Neuron (in vitro differentiated cells): ENCODE measurements at regions not wholly inside any gene's neighbourhood (a gene's known extent, or its start where the extent isn't known, plus 50 kb on each side); places are given as distances from the start of the nearest gene placed in this dataset.
"Not testable (repeated sequence)": the region's sequence is repeated elsewhere in the genome, so short reads cannot be mapped to it uniquely, and the experiment has no call there.

Experiments used
- H2AFZ ChIP-seq: one replicate; pipeline ENCODE4 v1.6.1; 2013; ENCODE audit warnings: low read depth, mild to moderate bottlenecking, inconsistent platforms, low read length, moderate library complexity
- H3K27me3 ChIP-seq: one replicate; pipeline ENCODE4 v1.6.1; 2013; ENCODE audit warnings: low read length; ENCODE audit not compliant: insufficient read depth
- H3K36me3 ChIP-seq: one replicate; pipeline ENCODE4 v1.6.1; 2013; ENCODE audit warnings: low read length; ENCODE audit not compliant: insufficient read depth
- H3K4me1 ChIP-seq: one replicate; pipeline ENCODE4 v1.6.1; 2013; ENCODE audit warnings: low read length; ENCODE audit not compliant: insufficient read depth
- H3K4me3 ChIP-seq: 2 replicates; pipeline ENCODE4 v1.5.1; 2013; ENCODE audit warnings: mild to moderate bottlenecking, low read length, moderate library complexity
- H3K9me3 ChIP-seq: one replicate; pipeline ENCODE4 v1.6.1; 2013; ENCODE audit warnings: low read length

DNA sequence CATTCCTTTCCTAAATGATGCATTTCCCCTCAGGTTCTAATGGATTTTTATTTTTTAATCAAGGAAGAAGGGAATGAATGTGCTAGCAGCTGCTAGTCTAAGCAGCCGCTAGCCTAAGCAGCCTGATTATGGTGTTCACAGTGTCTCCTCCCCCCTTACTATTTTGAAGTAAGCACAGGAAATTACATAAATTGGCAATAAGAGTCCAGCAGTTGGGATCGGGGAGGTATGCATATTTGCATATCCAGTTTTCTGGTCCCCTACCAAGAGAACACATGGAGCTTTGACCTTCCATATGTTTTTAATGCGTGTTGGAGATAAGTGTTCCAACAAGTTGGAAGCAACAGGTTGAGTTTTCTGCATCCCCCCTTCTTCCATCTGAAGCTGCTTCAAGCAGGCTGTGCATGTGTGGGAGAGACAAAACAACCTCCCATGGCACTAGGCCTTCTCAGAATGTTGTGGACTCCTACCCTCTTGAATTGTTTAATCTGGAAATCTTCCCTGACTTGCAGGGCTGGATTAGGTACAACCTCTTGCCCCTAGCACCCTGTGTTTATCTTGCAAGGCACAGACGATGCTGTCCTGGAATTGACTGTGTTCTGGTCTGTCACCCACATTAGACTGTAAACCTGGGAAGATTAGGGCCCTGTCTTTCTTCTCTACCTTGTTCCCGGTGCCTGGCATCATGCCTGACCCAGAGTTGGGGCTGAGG lies 124.8 kb upstream of the LRIG1 start:
- H3K36me3 ChIP-seq: no peaks in the 10 kb centered on the region
- no peaks in the 10 kb centered on the region for H3K9me3 ChIP-seq
- no peak overlapping the region for H2AFZ ChIP-seq
- no peak overlapping the region for H3K4me3 ChIP-seq
- H3K27me3 ChIP-seq: no peaks in the 10 kb centered on the region
- H3K4me1 ChIP-seq: peaks cover 29% of the 10 kb centered on the region

DNA sequence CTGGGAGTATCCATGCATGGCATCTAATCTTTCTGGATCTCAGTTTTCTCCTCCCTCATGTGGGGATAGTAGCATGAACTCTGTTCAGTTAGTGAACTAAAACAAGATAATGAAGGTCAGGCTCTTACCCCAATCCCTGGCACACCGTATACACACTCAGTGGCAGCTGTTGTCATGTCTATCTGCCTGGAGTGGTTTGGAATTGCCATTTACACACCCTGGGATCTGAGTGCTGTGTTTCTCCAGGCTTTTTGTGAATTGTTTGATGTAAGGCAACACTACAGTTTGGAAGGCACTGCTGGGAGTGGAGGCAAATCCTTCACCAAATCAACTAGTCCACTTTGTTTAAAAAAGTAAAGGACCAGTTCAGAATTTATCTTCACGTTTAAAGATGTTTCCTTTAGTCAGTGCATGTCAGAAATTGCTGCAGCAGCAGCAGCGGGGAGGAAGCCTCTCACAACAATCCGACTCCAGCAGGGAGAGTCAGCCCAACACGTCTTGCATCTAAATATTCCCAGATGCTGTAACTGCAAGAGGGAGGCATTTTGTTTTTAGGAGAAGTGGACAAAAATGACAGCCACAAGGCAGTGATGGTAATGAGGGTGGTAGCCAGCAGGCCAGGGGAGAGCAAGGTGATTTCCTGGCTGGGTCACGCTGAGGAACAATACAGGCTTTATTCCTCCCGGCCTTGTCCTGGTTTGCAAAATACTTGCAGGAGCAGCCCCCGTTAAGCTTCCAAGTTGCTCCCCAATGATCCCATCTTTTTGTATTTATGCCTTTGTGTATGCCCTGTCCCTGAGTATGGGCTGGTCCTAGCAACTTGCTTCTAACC lies 128.5 kb upstream of the LRIG1 start:
- H3K4me3 ChIP-seq: peak overlapping the region; percentile 42
- H3K27me3 ChIP-seq: no peaks in the 10 kb centered on the region
- H2AFZ ChIP-seq: peak overlapping the region; percentile 91
- no peaks in the 10 kb centered on the region for H3K9me3 ChIP-seq
- peaks cover 17% of the 10 kb centered on the region for H3K4me1 ChIP-seq
- no peaks in the 10 kb centered on the region for H3K36me3 ChIP-seq

DNA sequence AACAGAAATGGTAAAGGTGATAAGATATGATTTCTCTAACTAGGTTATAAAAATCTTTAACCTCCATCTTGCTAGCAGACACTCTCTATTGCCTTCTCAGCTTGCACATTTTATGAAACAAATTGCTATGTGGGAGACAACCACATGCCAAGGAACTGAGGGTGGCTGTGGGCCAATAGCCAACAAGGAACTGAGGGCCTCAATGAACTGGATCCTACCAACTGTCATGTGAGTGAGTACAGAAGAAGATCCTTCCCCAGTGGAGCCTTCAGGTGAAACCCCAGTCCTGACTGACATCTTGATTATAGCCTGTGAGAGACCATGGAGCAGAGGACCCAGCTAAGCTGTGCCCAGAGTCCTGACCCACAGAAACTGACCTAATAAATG lies 129.2 kb upstream of the LRIG1 start:
- Histone ChIP-seq H3K36me3 (no peaks in the 10 kb centered on the region), H3K4me3 (peak overlapping the region; percentile 42), H3K27me3 (no peaks in the 10 kb centered on the region), H3K4me1 (peaks cover 17% of the 10 kb centered on the region), H2AFZ (peak overlapping the region; percentile 91), H3K9me3 (no peaks in the 10 kb centered on the region)

DNA sequence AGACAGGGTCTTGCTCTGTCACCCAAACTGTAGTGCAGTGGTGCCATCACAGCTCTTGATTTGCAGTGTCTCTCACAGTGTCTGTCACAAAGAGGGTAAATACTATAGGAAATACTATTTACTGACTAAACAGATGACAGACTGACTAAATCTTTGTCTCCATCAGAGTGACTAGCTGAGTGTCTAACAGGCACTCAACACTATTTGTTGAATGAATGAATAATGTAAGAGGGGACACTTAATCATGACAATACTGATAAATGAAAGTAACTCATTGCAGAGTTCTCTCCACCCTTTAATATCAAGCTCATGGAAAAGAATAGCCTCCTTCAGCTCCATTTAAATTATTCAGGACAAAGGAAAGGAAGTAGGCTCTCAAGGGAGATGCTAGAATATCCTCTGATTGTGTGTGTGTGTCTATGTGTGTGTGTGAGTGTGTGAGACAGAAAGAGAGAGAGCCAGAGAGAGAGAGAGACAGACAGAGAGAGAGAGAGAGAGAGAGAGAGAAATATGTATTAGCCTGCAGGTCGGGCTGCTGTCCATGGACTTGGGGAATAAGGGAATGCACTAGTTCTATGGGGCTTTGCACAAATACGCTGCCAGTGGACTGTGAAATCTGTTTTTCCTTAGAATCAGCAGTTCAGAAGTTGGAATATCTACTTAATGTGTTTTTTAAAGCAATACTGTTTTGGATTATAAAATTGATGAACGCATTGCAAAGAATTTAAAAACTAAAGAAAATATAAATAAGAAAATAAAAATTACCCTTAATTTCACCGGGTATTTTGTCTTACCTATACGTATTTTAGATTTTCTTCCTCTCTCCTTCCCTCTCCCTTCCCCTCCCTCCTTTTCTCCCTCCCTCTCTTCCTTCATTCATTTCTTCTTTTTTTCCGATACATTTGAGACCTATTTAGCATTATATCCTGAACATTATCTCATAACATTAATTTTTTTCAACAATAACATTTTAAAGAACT lies 132.9 kb upstream of the LRIG1 start:
- H3K4me1 ChIP-seq: peaks cover 17% of the 10 kb centered on the region
- H3K27me3 ChIP-seq: no peaks in the 10 kb centered on the region
- no peak overlapping the region for H3K4me3 ChIP-seq
- H3K9me3 ChIP-seq: no peaks in the 10 kb centered on the region
- H2AFZ ChIP-seq: no peak overlapping the region
- no peaks in the 10 kb centered on the region for H3K36me3 ChIP-seq

DNA sequence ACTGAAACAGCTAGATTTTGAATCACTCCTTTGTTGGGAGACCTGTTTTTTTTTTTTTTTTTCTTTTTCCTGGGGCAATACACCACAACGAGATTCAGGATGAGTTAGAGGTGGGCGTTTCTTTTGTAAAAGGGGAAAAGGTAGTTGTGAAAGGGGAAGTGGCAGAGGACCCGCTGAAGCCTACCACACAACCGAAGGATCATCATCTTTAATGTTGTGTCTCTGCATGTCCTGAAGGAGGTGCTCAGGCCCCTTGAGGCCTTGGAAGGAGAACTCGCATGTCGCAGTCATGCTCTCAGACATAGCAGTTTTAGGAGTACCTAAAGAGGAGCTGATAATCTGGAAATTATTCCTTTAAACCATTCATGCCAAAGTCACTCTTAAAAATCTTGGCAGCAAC lies 137.9 kb upstream of the LRIG1 start:
- Histone ChIP-seq H3K27me3 (no peaks in the 10 kb centered on the region), H3K4me1 (peaks cover 4% of the 10 kb centered on the region), H2AFZ (no peak overlapping the region), H3K36me3 (no peaks in the 10 kb centered on the region), H3K9me3 (no peaks in the 10 kb centered on the region), H3K4me3 (no peak overlapping the region)

DNA sequence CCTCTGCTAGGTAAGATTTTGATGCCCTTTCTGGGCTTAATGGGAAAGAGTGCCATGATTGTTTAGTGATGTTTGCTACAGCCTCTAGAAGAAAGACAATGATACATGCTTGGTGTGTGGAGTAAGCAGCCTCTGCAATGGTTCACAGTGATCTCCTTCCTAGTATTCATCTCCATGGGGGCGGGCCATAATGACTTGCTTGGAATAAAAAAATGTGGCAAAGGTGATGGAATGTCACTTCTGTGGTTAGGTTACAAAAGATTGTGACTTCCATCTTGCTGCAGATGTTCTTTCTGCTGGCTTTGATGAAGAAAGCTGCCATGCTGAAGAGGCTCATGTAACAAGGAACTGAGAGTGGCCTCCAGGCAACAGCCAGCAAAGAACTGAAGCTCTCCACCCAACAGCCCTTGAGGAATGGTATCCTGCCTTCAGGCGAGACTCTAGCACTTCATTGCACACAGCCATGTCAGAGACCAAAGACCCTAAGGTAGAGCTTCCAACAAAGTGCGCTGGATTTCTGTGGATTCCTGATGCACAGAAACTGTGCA lies 139.1 kb upstream of the LRIG1 start:
- Histone ChIP-seq H2AFZ (no peak overlapping the region), H3K9me3 (peaks cover 3% of the 10 kb centered on the region), H3K36me3 (no peaks in the 10 kb centered on the region), H3K4me1 (no peaks in the 10 kb centered on the region), H3K27me3 (no peaks in the 10 kb centered on the region), H3K4me3 (no peak overlapping the region)

DNA sequence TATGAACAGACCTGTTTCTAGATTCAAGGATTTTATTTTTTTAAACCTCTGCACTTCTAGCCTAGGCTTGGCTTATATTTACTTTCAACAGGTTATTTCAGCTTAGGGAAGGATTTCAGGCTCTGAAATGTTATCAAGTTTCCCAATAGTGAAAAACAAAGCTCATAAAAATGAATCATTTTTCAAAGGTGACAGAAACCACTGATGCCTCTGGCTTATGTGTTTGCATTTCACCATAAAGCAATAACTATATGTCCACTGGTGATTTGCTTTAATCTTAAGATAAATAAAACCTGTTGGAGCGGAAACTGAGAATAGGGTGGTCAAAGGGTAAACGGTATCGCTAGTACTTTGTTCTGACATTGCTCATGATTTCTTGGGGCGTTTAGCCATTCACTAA lies 141.2 kb upstream of the LRIG1 start:
- Histone ChIP-seq H3K4me3 (no peak overlapping the region), H3K27me3 (no peaks in the 10 kb centered on the region), H3K9me3 (peaks cover 3% of the 10 kb centered on the region), H3K36me3 (no peaks in the 10 kb centered on the region), H3K4me1 (no peaks in the 10 kb centered on the region), H2AFZ (no peak overlapping the region)

DNA sequence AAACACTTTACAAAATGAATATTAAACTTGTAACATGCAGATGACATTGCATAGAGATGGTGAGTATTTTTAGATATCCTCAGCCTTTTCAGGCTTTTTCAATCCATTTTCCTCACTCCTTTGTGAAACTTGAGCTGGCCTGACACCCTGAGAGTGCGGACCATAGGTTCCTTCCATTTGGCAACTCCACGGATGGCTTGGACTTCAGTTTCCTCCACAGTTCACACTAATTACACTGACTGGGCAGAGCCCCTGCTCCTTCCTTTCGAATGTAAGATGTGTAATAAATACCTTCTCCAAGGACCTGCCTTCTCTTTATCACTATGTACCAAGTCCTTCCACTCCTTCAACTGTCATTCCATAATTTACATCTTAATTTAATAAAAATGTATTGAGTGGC lies 141.7 kb upstream of the LRIG1 start:
- Histone ChIP-seq H3K4me1 (no peaks in the 10 kb centered on the region), H3K36me3 (no peaks in the 10 kb centered on the region), H3K4me3 (no peak overlapping the region), H3K27me3 (no peaks in the 10 kb centered on the region), H3K9me3 (peaks cover 3% of the 10 kb centered on the region), H2AFZ (no peak overlapping the region)

DNA sequence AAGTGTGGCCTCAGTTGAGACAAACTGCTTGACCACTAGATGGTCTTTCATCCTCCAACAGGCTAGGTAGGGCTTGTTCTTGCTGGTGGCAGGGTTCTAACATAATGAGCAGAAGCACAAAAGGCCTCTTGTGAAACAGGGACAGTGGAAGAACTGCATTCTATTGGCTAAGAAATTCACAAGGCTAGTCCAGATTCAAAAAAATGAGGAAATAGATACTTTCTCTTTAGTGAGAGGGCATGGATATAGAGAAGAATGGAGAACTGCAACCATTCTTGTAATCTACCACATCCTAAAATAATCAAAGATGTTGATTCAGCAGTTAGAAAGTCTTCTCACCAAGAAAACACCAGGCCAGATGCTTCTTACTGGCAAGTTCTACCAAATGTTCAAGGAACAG lies 143.7 kb upstream of the LRIG1 start:
- Histone ChIP-seq H2AFZ (no peak overlapping the region), H3K4me3 (no peak overlapping the region)

DNA sequence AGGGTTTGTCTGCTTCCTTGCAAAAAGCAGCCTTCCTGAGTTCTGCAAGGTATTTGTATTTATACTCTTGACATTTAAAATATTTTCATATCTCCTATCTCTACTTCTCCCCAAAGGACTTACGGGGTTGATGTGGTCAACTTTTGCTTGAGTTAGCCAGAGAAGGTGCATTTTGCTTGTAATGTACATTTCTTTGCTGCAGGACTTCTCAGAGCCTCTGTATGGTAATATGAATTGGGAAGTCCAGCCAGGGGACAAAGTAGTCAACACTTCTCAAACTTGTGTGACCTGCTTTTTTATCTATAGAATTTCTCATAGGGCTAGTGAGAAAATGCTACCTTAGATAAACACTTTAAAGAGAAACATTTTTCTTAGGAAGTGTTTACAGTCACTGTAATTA lies 148.2 kb upstream of the LRIG1 start:
- no peaks in the 10 kb centered on the region for H3K27me3 ChIP-seq
- H3K36me3 ChIP-seq: no peaks in the 10 kb centered on the region
- H3K4me1 ChIP-seq: peaks cover 2% of the 10 kb centered on the region
- H3K4me3 ChIP-seq: no peak overlapping the region
- peaks cover 3% of the 10 kb centered on the region for H3K9me3 ChIP-seq
- no peak overlapping the region for H2AFZ ChIP-seq

More for the DNA sequence above, 143.7 kb upstream of the LRIG1 start:
- Histone ChIP-seq H3K27me3 (no peaks in the 10 kb centered on the region), H3K4me1 (no peaks in the 10 kb centered on the region), H3K36me3 (no peaks in the 10 kb centered on the region), H3K9me3 (peaks cover 3% of the 10 kb centered on the region)

DNA sequence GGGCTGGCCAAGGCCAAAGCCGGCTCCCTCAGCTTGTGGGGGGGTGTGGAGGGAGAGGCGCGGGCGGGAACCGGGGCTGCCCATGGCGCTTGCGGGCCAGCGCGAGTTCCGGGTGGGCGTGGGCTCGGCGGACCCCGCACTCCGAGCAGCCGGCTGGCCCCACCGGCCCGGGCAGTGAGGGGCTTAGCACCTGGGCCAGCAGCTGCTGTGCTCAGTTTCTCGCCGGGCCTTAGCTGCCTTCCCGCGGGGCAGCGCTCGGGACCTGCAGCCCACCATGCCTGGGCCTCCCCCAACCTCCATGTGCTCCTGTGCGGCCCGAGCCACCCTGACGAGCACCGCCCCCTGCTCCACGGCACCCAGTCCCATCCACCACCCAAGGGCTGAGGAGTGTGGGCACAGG lies 150.7 kb upstream of the LRIG1 start:
- not testable (repeated sequence) for H2AFZ ChIP-seq, H3K36me3 ChIP-seq, H3K9me3 ChIP-seq, H3K4me3 ChIP-seq, H3K27me3 ChIP-seq
- peaks cover 25% of the 10 kb centered on the region for H3K4me1 ChIP-seq

DNA sequence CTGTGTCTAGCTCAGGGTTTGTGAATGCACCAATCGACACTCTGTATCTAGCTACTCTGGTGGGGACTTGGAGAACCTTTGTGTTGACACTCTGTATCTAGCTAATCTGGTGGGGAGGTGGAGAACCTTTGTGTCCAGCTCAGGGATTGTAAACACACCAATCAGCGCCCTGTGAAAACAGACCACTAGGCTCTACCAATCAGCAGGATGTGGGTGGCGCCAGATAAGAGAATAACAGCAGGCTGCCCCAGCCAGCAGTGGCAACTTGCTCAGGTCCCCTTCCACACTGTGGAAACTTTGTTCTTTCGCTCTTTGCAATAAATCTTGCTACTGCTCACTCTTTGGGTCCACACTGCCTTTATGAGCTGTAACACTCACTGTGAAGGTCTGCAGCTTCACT lies 151.3 kb upstream of the LRIG1 start:
- not testable (repeated sequence) for H3K4me3 ChIP-seq, H2AFZ ChIP-seq, H3K27me3 ChIP-seq, H3K9me3 ChIP-seq, H3K36me3 ChIP-seq
- peaks cover 31% of the 10 kb centered on the region for H3K4me1 ChIP-seq
